ENCODE measurements at regions not wholly inside any gene's neighbourhood (a gene's known extent, or its start where the extent isn't known, plus 50 kb on each side); places are given as distances from the start of the nearest gene placed in this dataset.

GRCh38 chr2:188922191-188922590 is 52.0 kb upstream of the COL3A1 start:
- H3K9me2 ChIP-seq (ENCODE audit: insufficient read depth), result no peaks in the 10 kb centered on the region; the same call in 1 of the 2 replicates
- H3F3A ChIP-seq (replicated peaks; ENCODE audit: low read depth), result no peaks in the 10 kb centered on the region
- TF ChIP-seq STAT1 (IDR thresholded peaks at IDR 0.05; ENCODE audit: unreplicated experiment) (no peak), ZNF114 (CRISPR knock-in tag; IDR thresholded peaks at IDR 0.05) (no peak), POLR2AphosphoS5 (IDR thresholded peaks at IDR 0.05; ENCODE audit: low read depth) (no peak), ZNF331 (CRISPR knock-in tag; IDR thresholded peaks at IDR 0.05; ENCODE audit: low read depth) (no peak), EZH2 (IDR thresholded peaks at IDR 0.05; ENCODE audit: low read depth, unreplicated experiment) (no peak), CREB1 (CRISPR knock-in tag; IDR thresholded peaks at IDR 0.05; ENCODE audit: low read depth) (no peak)
- no peaks in the 10 kb centered on the region for H3K27me3 ChIP-seq (ENCODE audit: insufficient read depth)
- H3K36me3 ChIP-seq (ENCODE audit: insufficient read depth), result no peaks in the 10 kb centered on the region
- no peaks in the 10 kb centered on the region; the same call in 2 of the 3 replicates for H3K9me3 Mint-ChIP-seq
- H3K27ac ChIP-seq (ENCODE audit: low read depth), result no peak overlapping the region
- no peaks in the 10 kb centered on the region for H3K4me1 ChIP-seq (ENCODE audit: insufficient read depth)
- H3K27ac Mint-ChIP-seq, result no peak overlapping the region
- no peak overlapping the region for H3K4me3 Mint-ChIP-seq
- no peaks in the 10 kb centered on the region for H4K20me1 ChIP-seq (replicated peaks; ENCODE audit: insufficient read depth)
- H3K36me3 Mint-ChIP-seq (ENCODE audit: low read depth), result no peaks in the 10 kb centered on the region
- ATAC-seq (no peak), DNase-seq (ENCODE audit: low spot score) (no peak)
- no peak overlapping the region for H3K4me3 ChIP-seq
- no peaks in the 10 kb centered on the region for H3K4me1 Mint-ChIP-seq
- no peak overlapping the region for H3K4me2 ChIP-seq
- H3K79me2 ChIP-seq (replicated peaks; ENCODE audit: insufficient read depth), result no peaks in the 10 kb centered on the region
- no peaks in the 10 kb centered on the region for H3K27me3 Mint-ChIP-seq (ENCODE audit: insufficient read depth, low read depth, poor library complexity)
- no peak overlapping the region for H2AFZ ChIP-seq
